ENCODE measurements at regions not wholly inside any gene's neighbourhood (a gene's known extent, or its start where the extent isn't known, plus 50 kb on each side); places are given as distances from the start of the nearest gene placed in this dataset.

DNA sequence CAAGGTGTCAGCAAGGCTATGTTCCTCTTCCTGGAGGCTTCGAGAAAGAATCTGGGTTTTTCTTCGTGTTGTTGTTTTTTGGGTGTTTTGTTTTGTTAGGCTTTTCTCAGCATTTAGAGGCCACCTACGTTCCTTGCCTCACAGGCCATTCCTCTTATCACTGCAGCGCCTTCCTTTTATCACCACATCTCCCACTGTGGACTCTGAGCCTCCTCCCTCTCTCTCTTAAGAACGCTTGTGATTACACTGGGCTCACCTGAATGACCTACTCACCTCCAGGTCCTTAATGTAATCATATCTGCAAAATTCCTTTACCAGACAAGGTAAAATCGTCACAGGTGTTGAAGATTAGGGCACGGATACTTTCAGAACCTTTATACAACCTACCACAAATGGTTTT lies 340.8 kb downstream of the DTWD2 start:
- H3K27ac Mint-ChIP-seq (ENCODE audit: low read depth, unreplicated experiment): no peak overlapping the region
- no peaks in the 10 kb centered on the region for H3K9me3 Mint-ChIP-seq (ENCODE audit: unreplicated experiment)
- no peak overlapping the region for H3K4me3 Mint-ChIP-seq (ENCODE audit: unreplicated experiment)
- H3K4me1 Mint-ChIP-seq (ENCODE audit: insufficient read depth, unreplicated experiment): no peaks in the 10 kb centered on the region
- no TSS peak for BruUV-seq (replicated peaks)
- ChIA-PET CTCF (no interaction called here), POLR2A (no interaction called here)
- no peak for DNase-seq (ENCODE audit: unreplicated experiment)
- no peaks in the 10 kb centered on the region for H3K27me3 Mint-ChIP-seq (ENCODE audit: insufficient read depth, unreplicated experiment)
- intact Hi-C loops (cut with micrococcal nuclease): no loop called here
- TF ChIP-seq, protein P1, sequence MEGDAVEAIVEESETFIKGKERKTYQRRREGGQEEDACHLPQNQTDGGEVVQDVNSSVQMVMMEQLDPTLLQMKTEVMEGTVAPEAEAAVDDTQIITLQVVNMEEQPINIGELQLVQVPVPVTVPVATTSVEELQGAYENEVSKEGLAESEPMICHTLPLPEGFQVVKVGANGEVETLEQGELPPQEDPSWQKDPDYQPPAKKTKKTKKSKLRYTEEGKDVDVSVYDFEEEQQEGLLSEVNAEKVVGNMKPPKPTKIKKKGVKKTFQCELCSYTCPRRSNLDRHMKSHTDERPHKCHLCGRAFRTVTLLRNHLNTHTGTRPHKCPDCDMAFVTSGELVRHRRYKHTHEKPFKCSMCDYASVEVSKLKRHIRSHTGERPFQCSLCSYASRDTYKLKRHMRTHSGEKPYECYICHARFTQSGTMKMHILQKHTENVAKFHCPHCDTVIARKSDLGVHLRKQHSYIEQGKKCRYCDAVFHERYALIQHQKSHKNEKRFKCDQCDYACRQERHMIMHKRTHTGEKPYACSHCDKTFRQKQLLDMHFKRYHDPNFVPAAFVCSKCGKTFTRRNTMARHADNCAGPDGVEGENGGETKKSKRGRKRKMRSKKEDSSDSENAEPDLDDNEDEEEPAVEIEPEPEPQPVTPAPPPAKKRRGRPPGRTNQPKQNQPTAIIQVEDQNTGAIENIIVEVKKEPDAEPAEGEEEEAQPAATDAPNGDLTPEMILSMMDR (IDR thresholded peaks at IDR 0.05; ENCODE audit: unreplicated experiment): no peak
- H3K36me3 Mint-ChIP-seq (ENCODE audit: insufficient read depth, unreplicated experiment): no peaks in the 10 kb centered on the region

DNA sequence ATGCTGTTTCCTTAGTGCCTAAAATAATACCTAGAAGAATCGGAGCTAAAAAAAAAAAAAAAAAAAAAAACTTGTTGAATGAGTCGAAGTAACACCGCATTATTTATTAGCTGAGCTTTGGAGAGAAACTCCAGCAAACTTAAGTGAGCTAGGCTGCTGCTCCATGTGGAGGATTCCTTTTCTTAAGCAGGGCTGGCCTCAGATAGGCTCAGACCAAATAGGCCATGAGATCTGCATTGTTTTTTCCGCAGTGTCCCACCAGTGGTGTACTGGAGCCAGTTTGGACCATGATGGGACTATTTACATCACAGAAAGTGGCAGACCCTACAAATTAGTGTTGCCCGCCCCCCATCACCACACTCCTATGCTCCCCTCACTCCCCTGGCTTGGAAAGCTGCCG lies 341.4 kb downstream of the DTWD2 start:
- ChIA-PET CTCF (interaction anchor here (0.8 kb wide), 1 partner anchor 37 kb away, joined by 4 read pairs; no protein-coding TSS in a partner anchor), POLR2A (no interaction called here)
- H3K27me3 Mint-ChIP-seq (ENCODE audit: insufficient read depth, unreplicated experiment): no peaks in the 10 kb centered on the region
- DNase-seq (ENCODE audit: unreplicated experiment): no peak
- intact Hi-C loops (cut with micrococcal nuclease): no loop called here
- no peak overlapping the region for H3K27ac Mint-ChIP-seq (ENCODE audit: low read depth, unreplicated experiment)
- TF ChIP-seq, protein P1 (IDR thresholded peaks at IDR 0.05; ENCODE audit: unreplicated experiment): no peak
- no peak overlapping the region for H3K4me3 Mint-ChIP-seq (ENCODE audit: unreplicated experiment)
- no peaks in the 10 kb centered on the region for H3K9me3 Mint-ChIP-seq (ENCODE audit: unreplicated experiment)
- BruUV-seq (replicated peaks): no TSS peak
- no peaks in the 10 kb centered on the region for H3K4me1 Mint-ChIP-seq (ENCODE audit: insufficient read depth, unreplicated experiment)
- no peaks in the 10 kb centered on the region for H3K36me3 Mint-ChIP-seq (ENCODE audit: insufficient read depth, unreplicated experiment)

DNA sequence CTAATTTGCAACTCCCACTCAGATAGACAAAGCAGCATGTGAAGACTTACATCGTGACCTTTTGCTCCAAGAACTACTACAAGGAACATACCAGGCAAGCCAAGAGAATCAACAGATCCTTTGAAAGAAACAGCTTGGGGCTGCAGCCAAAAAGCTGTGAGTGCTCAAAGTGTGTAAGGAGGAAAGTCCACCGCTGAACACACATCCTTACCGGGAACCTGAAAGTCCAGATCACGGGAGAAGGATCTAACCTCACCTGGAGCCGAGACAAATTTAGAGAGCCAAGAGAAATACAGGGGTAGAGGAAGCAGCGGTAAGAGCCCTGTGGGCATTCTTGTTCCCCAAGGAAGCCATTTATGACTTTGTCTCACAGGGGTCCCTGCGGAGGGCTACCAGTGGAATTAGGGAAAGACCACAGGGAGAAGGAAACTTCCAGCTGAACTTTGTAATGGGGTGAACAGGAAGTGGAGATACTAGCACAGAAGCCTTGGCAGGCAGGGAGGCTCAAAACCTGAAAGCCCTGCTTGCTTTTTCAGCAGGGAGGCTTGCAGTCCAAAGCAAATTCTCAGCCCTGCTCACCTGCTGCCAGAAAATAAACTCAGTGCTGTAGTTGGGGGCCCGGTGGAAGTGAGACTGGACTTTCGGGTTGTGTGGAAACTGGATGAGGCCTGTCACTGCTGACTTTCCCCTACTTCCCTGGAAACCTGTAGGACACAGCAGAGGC lies 350.2 kb downstream of the DTWD2 start:
- Mint-ChIP-seq H3K27me3 (ENCODE audit: insufficient read depth, unreplicated experiment) (no peaks in the 10 kb centered on the region), H3K4me1 (ENCODE audit: insufficient read depth, unreplicated experiment) (no peaks in the 10 kb centered on the region), H3K9me3 (ENCODE audit: unreplicated experiment) (peaks cover 16% of the 10 kb centered on the region), H3K27ac (ENCODE audit: low read depth, unreplicated experiment) (no peak overlapping the region), H3K36me3 (ENCODE audit: insufficient read depth, unreplicated experiment) (no peaks in the 10 kb centered on the region), H3K4me3 (ENCODE audit: unreplicated experiment) (no peak overlapping the region)
- intact Hi-C loops (cut with micrococcal nuclease): no loop called here
- ChIA-PET CTCF (interaction anchor here (0.6 to 1.4 kb wide), 2 partner anchors 19 to 1401 kb away, joined by 3 read pairs; no protein-coding TSS in a partner anchor), POLR2A (no interaction called here)
- TF ChIP-seq, protein P1 (IDR thresholded peaks at IDR 0.05; ENCODE audit: unreplicated experiment): no peak
- no TSS peak for BruUV-seq (replicated peaks)
- no peak for DNase-seq (ENCODE audit: unreplicated experiment)

DNA sequence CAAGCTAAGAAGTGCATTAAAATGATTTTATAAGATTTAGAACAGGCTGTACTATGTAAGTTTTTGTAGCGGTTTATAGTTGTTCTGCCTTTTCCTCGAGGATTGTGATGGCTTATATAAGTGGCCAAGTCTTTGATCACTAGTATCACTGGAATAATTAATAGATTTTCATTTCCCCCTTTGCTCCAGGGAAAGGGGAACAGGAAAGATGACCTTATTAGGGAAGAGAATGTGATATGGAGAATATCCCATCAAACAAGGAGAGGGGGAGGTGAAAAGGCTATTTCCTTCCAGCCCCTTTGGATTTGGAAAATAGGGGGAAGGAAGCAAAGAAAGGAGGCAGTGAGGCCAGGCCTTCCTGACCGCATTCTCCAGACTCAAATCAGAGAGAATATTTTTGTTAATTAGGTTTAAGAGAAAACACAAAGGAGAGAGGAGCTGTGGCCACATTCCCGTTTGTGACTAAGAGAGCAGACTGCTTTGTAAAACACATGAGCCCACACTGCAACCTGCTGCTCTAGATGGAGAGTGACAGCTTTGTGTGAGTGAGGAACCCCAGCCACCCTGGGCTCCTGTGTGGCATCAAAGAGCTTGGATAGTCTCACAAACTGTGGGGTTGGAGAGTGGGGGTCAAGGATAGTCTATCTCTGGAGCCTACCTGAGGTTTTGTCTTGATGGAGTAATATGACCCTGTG lies 359.5 kb downstream of the DTWD2 start:
- BruUV-seq (replicated peaks): no TSS peak
- Mint-ChIP-seq H3K9me3 (ENCODE audit: unreplicated experiment) (no peaks in the 10 kb centered on the region), H3K4me3 (ENCODE audit: unreplicated experiment) (no peak overlapping the region), H3K27ac (ENCODE audit: low read depth, unreplicated experiment) (no peak overlapping the region), H3K27me3 (ENCODE audit: insufficient read depth, unreplicated experiment) (no peaks in the 10 kb centered on the region), H3K4me1 (ENCODE audit: insufficient read depth, unreplicated experiment) (peaks cover 6% of the 10 kb centered on the region), H3K36me3 (ENCODE audit: insufficient read depth, unreplicated experiment) (no peaks in the 10 kb centered on the region)
- no peak for DNase-seq (ENCODE audit: unreplicated experiment)
- intact Hi-C loops (cut with micrococcal nuclease): no loop called here
- ChIA-PET CTCF (interaction anchor here (0.5 to 1.5 kb wide), 5 partner anchors 16 to 1258 kb away, joined by 3 to 4 read pairs (median 3); no protein-coding TSS in a partner anchor), POLR2A (no interaction called here)
- TF ChIP-seq, protein P1 (IDR thresholded peaks at IDR 0.05; ENCODE audit: unreplicated experiment): no peak
